22Rv1 (cell line): ENCODE measurements at regions not wholly inside any gene's neighbourhood (a gene's known extent, or its start where the extent isn't known, plus 50 kb on each side); places are given as distances from the start of the nearest gene placed in this dataset.

ENCODE experiments used
- ZFX ChIP-seq: fragments of 450-650 bp; IDR thresholded peaks from 2 replicates; pipeline ENCODE4 v1.6.1; 2017; ENCODE audit warnings: antibody characterized with exemption, borderline replicate concordance
- TF ChIP-seq, protein P1 (sequence below): fragments of 450-650 bp; IDR thresholded peaks from 2 replicates; pipeline ENCODE4 v1.5.1; 2017; ENCODE audit warnings: mild to moderate bottlenecking

DNA sequence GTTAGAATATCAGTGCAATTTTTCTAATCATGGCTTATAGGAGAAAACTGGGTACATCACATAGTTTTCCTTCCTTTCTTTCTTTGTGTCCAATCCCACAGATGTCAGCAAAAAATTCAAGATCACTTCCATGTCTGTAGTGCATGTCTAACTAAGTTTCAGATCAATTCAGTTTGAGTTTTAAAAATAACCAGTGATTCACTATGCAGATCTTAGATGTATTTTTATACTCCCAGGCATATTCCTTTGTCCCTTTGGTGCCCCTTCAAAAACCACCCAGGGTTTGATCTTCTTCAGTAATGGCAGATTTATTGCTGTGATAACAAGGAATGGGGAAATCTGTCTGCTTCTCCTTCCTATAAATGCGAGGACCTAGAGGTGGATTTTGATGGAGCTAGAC, 915.6 kb downstream of the METTL15 start:
- TF ChIP-seq, protein P1, sequence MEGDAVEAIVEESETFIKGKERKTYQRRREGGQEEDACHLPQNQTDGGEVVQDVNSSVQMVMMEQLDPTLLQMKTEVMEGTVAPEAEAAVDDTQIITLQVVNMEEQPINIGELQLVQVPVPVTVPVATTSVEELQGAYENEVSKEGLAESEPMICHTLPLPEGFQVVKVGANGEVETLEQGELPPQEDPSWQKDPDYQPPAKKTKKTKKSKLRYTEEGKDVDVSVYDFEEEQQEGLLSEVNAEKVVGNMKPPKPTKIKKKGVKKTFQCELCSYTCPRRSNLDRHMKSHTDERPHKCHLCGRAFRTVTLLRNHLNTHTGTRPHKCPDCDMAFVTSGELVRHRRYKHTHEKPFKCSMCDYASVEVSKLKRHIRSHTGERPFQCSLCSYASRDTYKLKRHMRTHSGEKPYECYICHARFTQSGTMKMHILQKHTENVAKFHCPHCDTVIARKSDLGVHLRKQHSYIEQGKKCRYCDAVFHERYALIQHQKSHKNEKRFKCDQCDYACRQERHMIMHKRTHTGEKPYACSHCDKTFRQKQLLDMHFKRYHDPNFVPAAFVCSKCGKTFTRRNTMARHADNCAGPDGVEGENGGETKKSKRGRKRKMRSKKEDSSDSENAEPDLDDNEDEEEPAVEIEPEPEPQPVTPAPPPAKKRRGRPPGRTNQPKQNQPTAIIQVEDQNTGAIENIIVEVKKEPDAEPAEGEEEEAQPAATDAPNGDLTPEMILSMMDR: no peak
- TF ChIP-seq ZFX: no peak
